Cardiac septum (tissue), 1 donor: ENCODE measurements at regions not wholly inside any gene's neighbourhood (a gene's known extent, or its start where the extent isn't known, plus 50 kb on each side); places are given as distances from the start of the nearest gene placed in this dataset.
A peak's percentile ranks its signal among the peaks of the same experiment; 100 is the strongest.
"Not testable (repeated sequence)": the region's sequence is repeated elsewhere in the genome, so short reads cannot be mapped to it uniquely, and the experiment has no call there.

Experiments
- DNase-seq: peaks from one replicate; pipeline ENCODE4 v3.0.0-alpha.2; 2020; ENCODE audit warnings: low spot score
- intact Hi-C: fragments of 100-400 bp; cut with DNase I; formaldehyde crosslinking; loops from one replicate; pipeline ENCODE4 v1.14.0; 2022
- donor health status: DM: no; HTN: no; CAD: no.

DNA sequence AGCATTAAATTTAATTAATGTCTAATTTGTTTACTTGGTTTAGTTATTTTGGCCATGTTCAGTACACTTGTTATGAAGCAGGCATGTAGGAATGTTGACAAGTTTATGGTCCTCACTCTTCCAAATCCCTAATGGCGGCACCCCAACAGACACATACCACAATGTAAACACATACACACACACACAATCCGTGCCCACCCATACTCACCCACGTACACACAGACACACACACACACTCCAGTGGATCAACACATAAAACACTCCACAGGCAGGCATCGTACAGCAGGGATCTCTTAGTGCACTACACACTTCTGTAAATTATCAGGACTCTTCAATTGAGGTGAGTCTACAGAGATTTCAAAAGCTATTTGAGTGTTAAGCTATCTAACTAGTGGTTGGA, 767.5 kb downstream of the FOXD4L6 start:
- DNase-seq, result peak; percentile 57
- intact Hi-C loops, result not testable (repeated sequence)

DNA sequence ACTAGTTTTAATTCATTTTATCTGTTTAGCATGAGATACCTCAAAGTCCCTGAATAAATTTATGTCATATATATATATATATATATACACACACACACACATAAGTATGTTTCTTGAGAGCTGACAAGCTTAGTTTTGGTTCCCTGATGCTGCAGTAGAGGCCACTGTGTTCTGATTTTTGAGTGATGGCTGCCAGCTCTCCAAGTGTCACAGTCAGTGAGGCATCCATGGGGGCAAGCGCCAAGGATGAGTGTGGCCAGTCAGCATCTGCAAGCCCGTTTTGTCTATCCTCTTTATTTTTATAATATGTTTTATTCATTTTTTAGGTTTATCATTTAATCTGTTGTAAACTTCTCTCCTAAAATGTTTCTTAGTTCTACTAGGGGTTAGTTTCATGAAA, 797.5 kb downstream of the FOXD4L6 start:
- DNase-seq, result not testable (repeated sequence)

DNA sequence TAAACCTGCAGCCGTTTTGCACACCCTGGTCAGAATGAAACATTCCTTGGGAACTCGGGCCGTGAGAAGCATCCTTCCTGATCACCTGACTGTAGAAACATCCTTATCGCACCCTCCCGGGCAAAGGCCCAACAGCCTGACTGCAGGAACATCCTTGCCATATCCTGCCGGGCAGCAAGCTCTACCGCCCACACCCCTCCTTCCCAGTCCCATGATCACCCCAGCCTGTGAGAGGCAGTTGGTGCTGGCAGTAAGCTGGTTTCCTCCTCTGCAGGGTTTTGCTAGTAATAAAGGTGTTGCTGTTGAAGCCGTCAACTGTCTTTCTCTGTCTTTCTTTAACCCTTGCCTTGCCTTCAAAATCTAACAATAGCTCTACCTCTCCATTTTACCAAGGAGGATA, 799.6 kb downstream of the FOXD4L6 start:
- DNase-seq, intact Hi-C loops: not testable (repeated sequence)

More for the DNA sequence above, 797.5 kb downstream of the FOXD4L6 start:
- intact Hi-C loops, result not testable (repeated sequence)

DNA sequence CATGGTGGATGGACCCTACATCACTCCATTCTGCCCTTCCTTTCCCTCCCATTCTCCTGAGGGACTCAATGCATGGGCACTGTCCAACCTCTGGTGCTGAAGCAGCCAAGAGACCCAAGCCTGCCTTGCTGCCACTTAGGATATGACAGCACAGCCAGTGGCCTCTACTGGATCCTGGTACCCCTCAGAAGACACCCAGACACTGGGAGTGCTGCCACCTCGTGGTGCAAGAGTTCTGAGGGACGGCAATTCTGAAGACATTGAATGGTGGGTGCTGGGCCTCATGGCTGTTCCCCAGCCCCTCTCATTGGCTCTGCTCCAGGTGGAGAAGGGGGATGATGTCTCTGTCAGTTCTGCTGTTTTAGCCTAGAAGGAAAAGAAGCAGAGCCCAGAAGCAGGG, 802.3 kb downstream of the FOXD4L6 start:
- intact Hi-C loops, result not testable (repeated sequence)

DNA sequence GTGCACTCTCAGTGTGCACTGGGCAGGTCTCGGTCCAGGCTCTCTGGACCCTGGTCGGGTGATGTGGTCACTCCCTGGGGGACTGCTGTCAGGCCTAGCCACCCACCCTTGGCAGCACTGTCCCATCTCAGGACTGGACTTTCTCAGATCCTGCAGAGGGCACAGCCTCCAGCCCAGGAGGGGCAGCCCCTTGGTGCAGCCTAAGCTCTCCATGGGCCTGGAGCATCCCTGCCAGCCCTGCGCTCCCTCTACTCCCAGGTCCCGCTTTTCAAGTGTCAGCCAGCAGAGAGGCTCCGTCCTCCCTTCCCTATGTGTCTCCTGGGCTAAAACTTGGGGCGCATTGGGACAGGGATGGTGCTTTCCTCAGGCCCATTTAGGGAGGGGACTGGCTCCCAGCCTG, 805.8 kb downstream of the FOXD4L6 start:
- peak; percentile 61 for DNase-seq
- intact Hi-C loops, result not testable (repeated sequence)

More for the DNA sequence above, 802.3 kb downstream of the FOXD4L6 start:
- not testable (repeated sequence) for DNase-seq

DNA sequence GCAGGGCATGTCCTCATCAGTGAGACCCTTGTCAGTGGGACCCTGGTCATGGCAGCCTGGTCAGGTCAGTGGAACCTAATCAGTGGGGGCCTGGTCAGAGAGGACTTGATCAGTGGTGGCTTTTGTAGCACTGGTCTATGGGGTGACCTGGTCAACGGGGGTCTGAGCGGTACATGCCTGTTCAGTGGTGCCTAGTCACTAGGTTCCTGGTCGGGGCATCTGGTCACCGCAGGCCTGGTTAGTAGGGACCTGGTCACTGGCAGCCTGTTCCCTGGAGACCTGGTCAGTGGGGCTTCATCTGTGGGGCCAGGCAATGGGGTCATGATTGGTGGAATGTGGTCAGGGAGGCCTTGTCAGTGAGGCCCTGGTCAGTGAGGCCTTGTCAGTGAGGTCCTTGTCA, 806.6 kb downstream of the FOXD4L6 start:
- DNase-seq, intact Hi-C loops: not testable (repeated sequence)

DNA sequence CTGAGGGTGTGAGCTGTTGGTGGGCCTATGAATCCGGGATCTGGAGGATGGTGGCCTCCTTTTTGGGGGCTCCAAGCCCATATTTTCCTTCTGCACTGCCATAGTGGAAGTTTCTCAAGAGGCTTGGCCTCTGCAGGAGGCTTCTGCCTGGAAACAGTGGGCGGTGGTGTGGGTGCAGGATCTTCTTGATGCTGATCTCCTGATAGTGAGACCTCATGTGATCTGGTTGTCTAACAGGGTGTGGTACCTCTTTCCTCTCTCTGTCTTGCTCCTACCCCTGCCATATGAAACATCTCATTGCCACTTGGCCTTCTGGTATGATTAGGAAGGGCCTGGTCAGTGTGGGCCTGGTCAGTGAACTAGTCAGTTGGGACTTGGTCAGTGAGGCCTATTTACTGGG, 807.3 kb downstream of the FOXD4L6 start:
- intact Hi-C loops, DNase-seq: not testable (repeated sequence)

DNA sequence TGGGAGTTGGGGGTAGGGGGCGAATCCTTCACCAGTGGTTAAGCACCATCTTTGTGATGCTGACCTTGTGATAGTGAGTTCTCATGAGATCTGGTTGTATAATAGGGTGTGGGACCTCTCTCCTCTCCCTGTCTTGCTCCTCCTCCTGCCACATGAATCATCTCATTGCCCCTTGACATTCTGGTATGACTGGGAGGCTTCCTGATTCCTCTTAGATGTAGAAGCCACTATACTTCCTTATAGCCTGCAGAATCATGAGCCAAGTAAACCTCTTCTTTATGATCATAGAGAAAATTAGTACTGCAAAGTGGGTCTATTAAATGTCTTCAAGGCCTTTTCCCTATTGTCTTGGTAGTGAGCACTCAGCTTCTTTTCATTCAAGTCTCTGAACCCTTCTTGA, 813.3 kb downstream of the FOXD4L6 start:
- intact Hi-C loops, DNase-seq: not testable (repeated sequence)

DNA sequence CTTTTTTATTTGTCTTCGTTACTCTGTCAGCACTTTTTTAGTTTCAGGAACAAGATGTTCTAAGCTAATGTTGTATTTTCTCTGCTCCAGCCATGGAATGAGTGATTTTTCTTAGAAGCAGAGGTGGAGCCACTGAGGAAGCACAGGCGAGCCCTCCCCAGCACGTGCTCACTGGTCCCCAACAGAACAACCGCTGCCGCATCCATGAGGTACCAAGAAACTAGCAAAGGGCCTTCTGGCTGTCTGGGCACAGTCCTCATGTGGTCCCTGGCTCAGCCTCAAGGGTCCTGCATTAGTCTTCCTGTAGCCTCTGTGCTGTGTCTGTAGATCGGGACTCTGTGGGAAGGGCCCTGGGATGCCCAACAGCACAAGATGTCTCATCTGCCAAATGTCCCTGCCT, 838.5 kb downstream of the FOXD4L6 start:
- peak; percentile 66 for DNase-seq
- intact Hi-C loops, result not testable (repeated sequence)
